ENCODE measurements at regions not wholly inside any gene's neighbourhood (a gene's known extent, or its start where the extent isn't known, plus 50 kb on each side); places are given as distances from the start of the nearest gene placed in this dataset.
"Not testable (repeated sequence)": the region's sequence is repeated elsewhere in the genome, so short reads cannot be mapped to it uniquely, and the experiment has no call there.

GRCh38 chr5:97234380-97234779 is 51.3 kb upstream of the RIOK2 start:
- ATAC-seq; DNase-seq (ENCODE audit: low spot score); CTCF ChIA-PET; H3K4me1 Mint-ChIP-seq; POLR2A ChIA-PET; H3K4me3 Mint-ChIP-seq; H3K27me3 Mint-ChIP-seq (ENCODE audit: low read depth); H3K27ac Mint-ChIP-seq: not testable (repeated sequence)
- H3K9me3 Mint-ChIP-seq: peaks cover 24% of the 10 kb centered on the region
- H3K36me3 Mint-ChIP-seq: peaks cover 14% of the 10 kb centered on the region

GRCh38 chr5:97242341-97242740 is 59.3 kb upstream of the RIOK2 start:
- ATAC-seq: no peak
- POLR2A ChIA-PET: no interaction called here
- TF ChIP-seq ERG (CRISPR knock-in tag; IDR thresholded peaks at IDR 0.05) (no peak), SMAD3 (CRISPR knock-in tag; IDR thresholded peaks at IDR 0.05; ENCODE audit: borderline replicate concordance) (no peak), ZNF423 (CRISPR knock-in tag; IDR thresholded peaks at IDR 0.05) (no peak), FOXP1 (CRISPR knock-in tag; IDR thresholded peaks at IDR 0.05; ENCODE audit: borderline replicate concordance) (no peak), TCF7 (CRISPR knock-in tag; IDR thresholded peaks at IDR 0.05; ENCODE audit: low read depth) (no peak), JAZF1 (CRISPR knock-in tag; IDR thresholded peaks at IDR 0.05) (no peak), ATF1 (CRISPR knock-in tag; IDR thresholded peaks at IDR 0.05) (no peak), GABPB1 (CRISPR knock-in tag; IDR thresholded peaks at IDR 0.05) (no peak), ATF6 (CRISPR knock-in tag; IDR thresholded peaks at IDR 0.05) (no peak), ZNF219 (CRISPR knock-in tag; IDR thresholded peaks at IDR 0.05; ENCODE audit: borderline replicate concordance) (no peak), ZNF512 (CRISPR knock-in tag; IDR thresholded peaks at IDR 0.05; ENCODE audit: borderline replicate concordance) (no peak), EMX1 (CRISPR knock-in tag; IDR thresholded peaks at IDR 0.05) (no peak), PRDM15 (CRISPR knock-in tag; IDR thresholded peaks at IDR 0.05) (no peak)
- no peak overlapping the region for H3K4me3 Mint-ChIP-seq
- H3K27ac Mint-ChIP-seq: no peak overlapping the region
- no peak for DNase-seq (ENCODE audit: low spot score)
- peaks cover 11% of the 10 kb centered on the region for H3K36me3 Mint-ChIP-seq
- peaks cover 5% of the 10 kb centered on the region; the same call in 1 of the 2 replicates for H3K4me1 Mint-ChIP-seq
- H3K27me3 Mint-ChIP-seq (ENCODE audit: low read depth): peaks cover 3% of the 10 kb centered on the region; the same call in 1 of the 2 replicates
- H3K9me3 Mint-ChIP-seq: peaks cover 24% of the 10 kb centered on the region
- CTCF ChIA-PET: interaction anchor here (1.0 kb wide), 1 partner anchor 11 kb away, joined by 7 read pairs; no protein-coding TSS in a partner anchor

GRCh38 chr5:97243353-97243752 is 60.3 kb upstream of the RIOK2 start:
- Mint-ChIP-seq H3K36me3 (peaks cover 11% of the 10 kb centered on the region), H3K4me1 (peaks cover 5% of the 10 kb centered on the region; the same call in 1 of the 2 replicates), H3K9me3 (peaks cover 24% of the 10 kb centered on the region), H3K27me3 (ENCODE audit: low read depth) (peaks cover 3% of the 10 kb centered on the region; the same call in 1 of the 2 replicates), H3K27ac (no peak overlapping the region), H3K4me3 (no peak overlapping the region)
- DNase-seq (ENCODE audit: low spot score) (no peak), ATAC-seq (no peak)
- ChIA-PET CTCF (no interaction called here), POLR2A (no interaction called here)
- TF ChIP-seq ETV6 (CRISPR knock-in tag; IDR thresholded peaks at IDR 0.05) (no peak), FOXP4 (CRISPR knock-in tag; IDR thresholded peaks at IDR 0.05) (no peak), ERG (CRISPR knock-in tag; IDR thresholded peaks at IDR 0.05) (no peak), NFATC4 (CRISPR knock-in tag; IDR thresholded peaks at IDR 0.05) (no peak), FOXP1 (CRISPR knock-in tag; IDR thresholded peaks at IDR 0.05; ENCODE audit: borderline replicate concordance) (no peak)

Measured in WTC11 (cell line).